Stimulated activated effector memory CD8-positive, alpha-beta T cell treated with anti-CD3 and anti-CD28 coated beads, Interleukin-12 subunit alpha, Interleukin-12 subunit beta, amount 100 ng/mL, for 72 hours (primary cell): ENCODE measurements at regions not wholly inside any gene's neighbourhood (a gene's known extent, or its start where the extent isn't known, plus 50 kb on each side); places are given as distances from the start of the nearest gene placed in this dataset.

ENCODE experiments used
- ATAC-seq: fragments of 150-1000 bp; cut with Tn5 transposase; 2 replicates; pipeline ENCODE4 v1.10.0; 2021
- DNase-seq, 2 donors: peaks; one replicate each; pipeline ENCODE4 v3.0.0; 2021 to 2022; ENCODE audit warnings: low spot score in 2 of 2
- H3K27ac Mint-ChIP-seq: one replicate; pipeline ENCODE4 v1.8.0; 2022; ENCODE audit warnings: mild to moderate bottlenecking, mixed read lengths
- H3K36me3 Mint-ChIP-seq: one replicate; pipeline ENCODE4 v1.8.0; 2022; ENCODE audit warnings: mild to moderate bottlenecking, mixed read lengths
- H3K4me1 Mint-ChIP-seq: one replicate; pipeline ENCODE4 v1.8.0; 2022; ENCODE audit warnings: mixed read lengths
- H3K4me3 Mint-ChIP-seq: one replicate; pipeline ENCODE4 v1.8.0; 2022; ENCODE audit warnings: mild to moderate bottlenecking, mixed read lengths
- H3K9me3 Mint-ChIP-seq: one replicate; pipeline ENCODE4 v1.8.0; 2022; ENCODE audit warnings: mixed read lengths

- Mint-ChIP-seq H3K27ac (no peak overlapping the region), H3K4me3 (no peak overlapping the region), H3K9me3 (no peaks in the 10 kb centered on the region), H3K4me1 (no peaks in the 10 kb centered on the region), H3K36me3 (no peaks in the 10 kb centered on the region)
- no peak for ATAC-seq
- no peak for DNase-seq
These were observed 79.0 kb upstream of the WDR75 start for GRCh38 chr2:189362283-189362682.

DNA sequence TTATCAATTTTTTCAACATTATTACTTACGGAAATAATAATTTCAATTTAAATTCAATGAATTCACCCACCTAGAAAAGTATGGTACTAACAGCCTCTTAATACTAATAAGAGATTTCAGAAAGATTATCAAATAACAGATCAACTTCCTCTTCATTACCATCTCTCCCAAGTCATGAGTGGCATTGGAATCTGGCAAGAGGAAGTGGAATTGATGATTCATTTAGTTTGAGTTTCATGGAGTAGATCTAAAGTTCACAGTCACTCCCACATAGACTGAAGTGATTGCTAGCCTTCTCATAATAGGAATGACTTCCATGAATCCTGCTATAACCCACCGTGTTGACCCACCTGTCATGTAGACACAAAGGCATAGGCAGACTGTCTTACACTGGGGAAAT lies 77.7 kb upstream of the WDR75 start:
- no peak for ATAC-seq
- H3K4me1 Mint-ChIP-seq, result no peaks in the 10 kb centered on the region
- no peaks in the 10 kb centered on the region for H3K36me3 Mint-ChIP-seq
- no peak overlapping the region for H3K27ac Mint-ChIP-seq
- no peak for DNase-seq
- no peak overlapping the region for H3K4me3 Mint-ChIP-seq
- H3K9me3 Mint-ChIP-seq, result no peaks in the 10 kb centered on the region

DNA sequence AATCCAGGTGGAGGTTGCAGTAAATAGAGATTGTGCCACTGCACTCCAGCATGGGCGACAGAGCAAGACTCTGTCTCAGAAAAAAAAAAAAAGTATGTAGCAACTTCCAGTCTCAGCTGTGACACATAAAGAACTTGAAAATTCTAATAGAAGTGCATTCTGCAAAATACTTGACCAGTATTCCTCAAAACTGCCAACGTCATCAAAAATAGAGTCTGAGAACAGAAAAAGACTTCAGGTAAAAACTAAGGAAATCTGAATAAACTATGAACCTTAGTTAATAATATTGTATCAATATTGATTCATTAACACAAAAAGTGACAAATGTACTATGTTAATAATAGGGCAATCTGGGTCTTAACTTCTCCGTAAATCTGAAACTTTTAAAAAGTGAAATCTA lies 76.7 kb upstream of the WDR75 start:
- Mint-ChIP-seq H3K27ac (no peak overlapping the region), H3K36me3 (no peaks in the 10 kb centered on the region), H3K4me1 (no peaks in the 10 kb centered on the region), H3K4me3 (no peak overlapping the region), H3K9me3 (no peaks in the 10 kb centered on the region)
- ATAC-seq, result no peak
- DNase-seq, result no peak

DNA sequence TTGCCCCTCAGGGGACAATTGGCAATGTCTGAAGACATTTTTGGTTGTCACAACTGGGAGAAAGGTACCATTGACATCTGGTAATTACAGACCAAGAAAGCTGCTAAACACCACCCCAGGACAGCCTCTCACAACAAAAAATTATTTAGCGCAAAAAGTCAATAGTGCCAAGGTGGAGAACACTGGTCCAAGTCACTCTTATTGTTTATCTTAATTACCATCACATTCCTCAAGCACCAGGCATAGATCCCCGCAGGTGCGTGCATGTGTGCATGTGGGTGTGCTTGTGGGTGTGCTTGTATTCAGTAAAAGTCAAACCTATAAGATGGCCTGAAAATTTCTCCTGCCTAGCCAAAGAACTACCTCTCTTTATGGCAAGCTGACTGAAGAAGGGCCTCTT lies 74.9 kb upstream of the WDR75 start:
- DNase-seq (no peak), ATAC-seq (no peak)
- Mint-ChIP-seq H3K9me3 (no peaks in the 10 kb centered on the region), H3K27ac (no peak overlapping the region), H3K4me1 (no peaks in the 10 kb centered on the region), H3K4me3 (no peak overlapping the region), H3K36me3 (no peaks in the 10 kb centered on the region)

DNA sequence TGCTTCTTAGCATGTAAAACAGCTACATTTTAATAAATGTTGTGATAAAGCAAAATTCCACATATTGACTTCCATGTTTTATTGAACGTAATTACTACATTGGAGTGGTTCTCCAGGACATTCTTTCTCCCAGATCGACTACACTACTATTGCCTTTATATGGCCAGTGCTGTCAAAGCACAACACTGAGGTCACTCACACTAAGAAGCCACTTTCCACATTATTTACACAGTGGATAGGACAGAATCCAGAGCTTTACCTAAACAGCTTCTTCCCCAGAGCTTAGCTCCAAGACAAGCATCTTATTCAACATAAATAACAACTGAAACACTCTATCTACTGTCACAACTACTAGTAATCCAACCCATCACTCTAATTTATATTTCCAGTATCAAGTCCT lies 73.9 kb upstream of the WDR75 start:
- Mint-ChIP-seq H3K4me3 (no peak overlapping the region), H3K36me3 (no peaks in the 10 kb centered on the region), H3K27ac (no peak overlapping the region), H3K4me1 (no peaks in the 10 kb centered on the region), H3K9me3 (no peaks in the 10 kb centered on the region)
- DNase-seq, result no peak
- ATAC-seq, result no peak

DNA sequence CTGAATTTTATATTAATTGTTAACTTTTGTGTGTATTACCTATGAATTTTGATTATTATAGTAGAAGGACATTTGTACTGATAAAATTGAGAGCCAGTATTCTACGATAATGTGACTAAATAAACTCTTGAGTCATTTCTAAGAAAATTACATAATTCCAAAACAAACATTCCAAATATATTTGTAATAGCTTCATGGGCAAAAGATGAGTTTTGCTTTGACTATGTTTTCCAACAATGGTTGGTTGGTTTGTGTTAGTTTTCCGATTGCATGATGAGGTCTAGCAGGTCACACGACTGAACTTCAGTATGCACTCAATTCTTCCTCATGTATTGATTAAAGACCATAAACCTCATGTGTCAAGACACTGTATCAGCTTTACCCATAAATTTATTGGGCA lies 71.7 kb upstream of the WDR75 start:
- Mint-ChIP-seq H3K4me3 (no peak overlapping the region), H3K36me3 (no peaks in the 10 kb centered on the region), H3K9me3 (no peaks in the 10 kb centered on the region), H3K4me1 (no peaks in the 10 kb centered on the region), H3K27ac (no peak overlapping the region)
- DNase-seq, result no peak
- no peak for ATAC-seq

- DNase-seq (no peak), ATAC-seq (no peak)
- Mint-ChIP-seq H3K4me1 (no peaks in the 10 kb centered on the region), H3K36me3 (no peaks in the 10 kb centered on the region), H3K4me3 (no peak overlapping the region), H3K27ac (no peak overlapping the region), H3K9me3 (no peaks in the 10 kb centered on the region)
These were observed 70.6 kb upstream of the WDR75 start for GRCh38 chr2:189370719-189371118.

DNA sequence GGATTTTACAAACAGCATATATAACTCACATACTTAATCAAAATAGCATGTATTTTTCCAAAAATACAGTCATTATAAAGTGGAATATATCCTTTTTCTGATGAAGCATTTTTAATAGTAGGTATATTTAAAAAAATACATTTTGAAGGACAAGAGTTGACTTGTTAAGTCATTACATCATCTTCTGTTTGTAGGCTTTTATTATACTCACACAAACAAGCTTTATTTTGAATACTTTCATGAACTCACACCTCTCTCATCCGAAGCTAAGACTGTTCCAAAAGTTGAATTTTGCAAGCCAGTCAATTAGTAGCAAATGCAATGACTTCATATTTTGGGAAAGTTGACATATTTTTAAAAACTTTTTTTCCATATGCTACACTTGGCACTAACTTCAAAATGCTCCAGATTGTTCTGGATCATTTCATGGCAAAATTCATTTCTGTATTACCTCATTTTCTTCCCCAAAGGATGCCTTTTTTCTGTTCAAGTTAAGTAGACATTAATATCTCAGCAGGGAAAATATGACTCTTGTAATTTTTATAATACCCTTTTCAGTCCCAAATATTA lies 68.5 kb upstream of the WDR75 start:
- no peak overlapping the region for H3K27ac Mint-ChIP-seq
- H3K4me3 Mint-ChIP-seq, result no peak overlapping the region
- H3K9me3 Mint-ChIP-seq, result no peaks in the 10 kb centered on the region
- no peaks in the 10 kb centered on the region for H3K4me1 Mint-ChIP-seq
- DNase-seq (no peak), ATAC-seq (no peak)
- no peaks in the 10 kb centered on the region for H3K36me3 Mint-ChIP-seq

GRCh38 chr2:189374481-189374880 lies 66.8 kb upstream of the WDR75 start:
- Mint-ChIP-seq H3K36me3 (no peaks in the 10 kb centered on the region), H3K27ac (no peak overlapping the region), H3K9me3 (no peaks in the 10 kb centered on the region), H3K4me1 (no peaks in the 10 kb centered on the region), H3K4me3 (no peak overlapping the region)
- DNase-seq (no peak), ATAC-seq (no peak)

DNA sequence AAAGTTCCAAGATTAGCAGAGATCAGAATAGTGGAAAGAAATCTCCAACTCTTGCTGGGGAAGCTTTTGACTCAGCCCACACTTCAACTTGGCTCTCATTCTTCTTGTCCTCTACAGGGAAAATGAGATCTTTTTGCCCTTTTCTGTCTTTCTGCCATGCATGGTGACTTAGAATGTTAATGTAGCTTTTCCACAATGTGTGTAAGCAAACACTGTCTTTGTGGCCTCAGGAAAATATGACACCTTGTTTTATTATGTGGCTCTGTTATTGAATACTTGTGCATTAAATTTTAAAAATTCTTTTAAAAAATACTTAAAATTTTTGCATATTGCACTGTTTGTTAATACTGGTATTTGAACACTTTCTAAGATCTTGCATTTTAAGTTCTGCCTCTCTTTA lies 65.4 kb upstream of the WDR75 start:
- Mint-ChIP-seq H3K9me3 (no peaks in the 10 kb centered on the region), H3K4me1 (no peaks in the 10 kb centered on the region), H3K36me3 (no peaks in the 10 kb centered on the region), H3K27ac (no peak overlapping the region), H3K4me3 (no peak overlapping the region)
- DNase-seq (no peak), ATAC-seq (no peak)

DNA sequence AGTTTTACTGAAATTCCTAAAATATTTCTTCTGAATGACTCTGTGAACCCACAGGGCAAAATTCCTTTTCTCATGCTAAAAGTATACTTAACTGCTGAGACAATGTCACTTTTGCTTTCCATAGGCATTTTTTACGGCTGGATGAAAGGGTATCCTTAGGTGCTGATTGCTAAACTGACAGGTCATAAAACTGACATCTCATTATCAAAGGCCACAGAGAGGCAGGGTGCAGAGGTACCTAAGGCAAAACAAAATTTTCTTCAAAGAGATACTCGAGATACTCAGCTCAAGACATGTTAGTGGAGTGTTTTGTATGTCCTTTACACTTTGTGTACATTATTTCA lies 62.0 kb upstream of the WDR75 start:
- H3K4me3 Mint-ChIP-seq, result no peak overlapping the region
- H3K36me3 Mint-ChIP-seq, result no peaks in the 10 kb centered on the region
- no peak overlapping the region for H3K27ac Mint-ChIP-seq
- DNase-seq, result no peak
- H3K4me1 Mint-ChIP-seq, result no peaks in the 10 kb centered on the region
- no peak for ATAC-seq
- no peaks in the 10 kb centered on the region for H3K9me3 Mint-ChIP-seq

GRCh38 chr2:189379731-189380261 lies 61.5 kb upstream of the WDR75 start:
- Mint-ChIP-seq H3K4me3 (no peak overlapping the region), H3K4me1 (no peaks in the 10 kb centered on the region), H3K9me3 (no peaks in the 10 kb centered on the region), H3K36me3 (no peaks in the 10 kb centered on the region), H3K27ac (no peak overlapping the region)
- ATAC-seq (no peak), DNase-seq (no peak)

GRCh38 chr2:189382668-189383067 lies 58.6 kb upstream of the WDR75 start:
- H3K27ac Mint-ChIP-seq, result no peak overlapping the region
- no peak for DNase-seq
- H3K4me3 Mint-ChIP-seq, result no peak overlapping the region
- no peak for ATAC-seq
- H3K4me1 Mint-ChIP-seq, result no peaks in the 10 kb centered on the region
- H3K9me3 Mint-ChIP-seq, result no peaks in the 10 kb centered on the region
- no peaks in the 10 kb centered on the region for H3K36me3 Mint-ChIP-seq

GRCh38 chr2:189386741-189387140 lies 54.5 kb upstream of the WDR75 start:
- H3K4me1 Mint-ChIP-seq, result no peaks in the 10 kb centered on the region
- ATAC-seq (no peak), DNase-seq (no peak)
- H3K4me3 Mint-ChIP-seq, result no peak overlapping the region
- H3K36me3 Mint-ChIP-seq, result no peaks in the 10 kb centered on the region
- no peaks in the 10 kb centered on the region for H3K9me3 Mint-ChIP-seq
- H3K27ac Mint-ChIP-seq, result no peak overlapping the region

GRCh38 chr2:189391201-189391600 lies 50.1 kb upstream of the WDR75 start:
- DNase-seq (no peak), ATAC-seq (no peak)
- Mint-ChIP-seq H3K27ac (no peak overlapping the region), H3K36me3 (no peaks in the 10 kb centered on the region), H3K9me3 (no peaks in the 10 kb centered on the region), H3K4me1 (no peaks in the 10 kb centered on the region), H3K4me3 (no peak overlapping the region)
